HUES48 (cell line): ENCODE measurements at regions not wholly inside any gene's neighbourhood (a gene's known extent, or its start where the extent isn't known, plus 50 kb on each side); places are given as distances from the start of the nearest gene placed in this dataset.

Experiments used
- H3K27ac ChIP-seq: one replicate; pipeline ENCODE4 v1.7.0; 2013; ENCODE audit warnings: low read depth, low read length, inconsistent platforms
- H3K27me3 ChIP-seq: 2 replicates; pipeline ENCODE4 v1.6.1; 2013; ENCODE audit warnings: mild to moderate bottlenecking, low read length; ENCODE audit not compliant: control insufficient read depth, insufficient read depth
- H3K36me3 ChIP-seq: 2 replicates; pipeline ENCODE4 v1.6.1; 2013; ENCODE audit warnings: low read length; ENCODE audit not compliant: control insufficient read depth, insufficient read depth
- H3K4me1 ChIP-seq: 2 replicates; pipeline ENCODE4 v1.6.1; 2013; ENCODE audit warnings: mild to moderate bottlenecking, low read length; ENCODE audit not compliant: control insufficient read depth, insufficient read depth
- H3K4me3 ChIP-seq: 2 replicates; pipeline ENCODE4 v1.5.1; 2013; ENCODE audit warnings: mild to moderate bottlenecking, low read depth, low read length
- H3K9ac ChIP-seq: 2 replicates; pipeline ENCODE4 v1.6.1; 2013; ENCODE audit warnings: mild to moderate bottlenecking, low read depth, low read length, moderate library complexity
- H3K9me3 ChIP-seq: 2 replicates; pipeline ENCODE4 v1.6.1; 2013; ENCODE audit warnings: low read length; ENCODE audit not compliant: control insufficient read depth, insufficient read depth

GRCh38 chr12:68462803-68463202 lies 130.6 kb upstream of the MDM1 start:
- Histone ChIP-seq H3K27ac (no peak overlapping the region), H3K4me1 (no peaks in the 10 kb centered on the region), H3K9me3 (no peaks in the 10 kb centered on the region), H3K4me3 (no peak overlapping the region), H3K27me3 (no peaks in the 10 kb centered on the region), H3K36me3 (no peaks in the 10 kb centered on the region), H3K9ac (no peak overlapping the region)

GRCh38 chr12:68465227-68465626 lies 133.1 kb upstream of the MDM1 start:
- no peak overlapping the region for H3K4me3 ChIP-seq
- no peak overlapping the region for H3K27ac ChIP-seq
- H3K9ac ChIP-seq = no peak overlapping the region

GRCh38 chr12:68467514-68467913 lies 135.4 kb upstream of the MDM1 start:
- Histone ChIP-seq H3K4me3 (no peak overlapping the region), H3K27me3 (no peaks in the 10 kb centered on the region), H3K4me1 (no peaks in the 10 kb centered on the region), H3K27ac (no peak overlapping the region), H3K36me3 (no peaks in the 10 kb centered on the region), H3K9ac (no peak overlapping the region), H3K9me3 (no peaks in the 10 kb centered on the region)

More at GRCh38 chr12:68465227-68465626, 133.1 kb upstream of the MDM1 start:
- no peaks in the 10 kb centered on the region for H3K9me3 ChIP-seq
- H3K36me3 ChIP-seq = no peaks in the 10 kb centered on the region
- no peaks in the 10 kb centered on the region for H3K4me1 ChIP-seq
- no peaks in the 10 kb centered on the region for H3K27me3 ChIP-seq

- Histone ChIP-seq H3K4me1 (no peaks in the 10 kb centered on the region), H3K27me3 (no peaks in the 10 kb centered on the region), H3K9ac (no peak overlapping the region), H3K4me3 (no peak overlapping the region), H3K9me3 (no peaks in the 10 kb centered on the region), H3K36me3 (no peaks in the 10 kb centered on the region), H3K27ac (no peak overlapping the region)
These were observed 135.9 kb upstream of the MDM1 start for GRCh38 chr12:68468036-68468435.

GRCh38 chr12:68469113-68469512 lies 137.0 kb upstream of the MDM1 start:
- no peak overlapping the region for H3K9ac ChIP-seq
- no peaks in the 10 kb centered on the region for H3K4me1 ChIP-seq
- H3K36me3 ChIP-seq = no peaks in the 10 kb centered on the region
- no peak overlapping the region for H3K27ac ChIP-seq
- H3K9me3 ChIP-seq = no peaks in the 10 kb centered on the region
- no peak overlapping the region for H3K4me3 ChIP-seq
- H3K27me3 ChIP-seq = no peaks in the 10 kb centered on the region

- no peaks in the 10 kb centered on the region for H3K9me3 ChIP-seq
- H3K4me1 ChIP-seq = no peaks in the 10 kb centered on the region
- no peak overlapping the region for H3K27ac ChIP-seq
- no peaks in the 10 kb centered on the region for H3K36me3 ChIP-seq
- no peaks in the 10 kb centered on the region for H3K27me3 ChIP-seq
- no peak overlapping the region for H3K9ac ChIP-seq
- no peak overlapping the region for H3K4me3 ChIP-seq
These were observed 138.6 kb upstream of the MDM1 start for GRCh38 chr12:68470664-68471328.

- Histone ChIP-seq H3K27ac (no peak overlapping the region), H3K9ac (no peak overlapping the region), H3K27me3 (no peaks in the 10 kb centered on the region), H3K4me1 (no peaks in the 10 kb centered on the region), H3K4me3 (no peak overlapping the region), H3K36me3 (no peaks in the 10 kb centered on the region), H3K9me3 (no peaks in the 10 kb centered on the region)
These were observed 136.1 kb upstream of the RAP1B start for GRCh38 chr12:68474467-68475204.

GRCh38 chr12:68476794-68477193 lies 133.9 kb upstream of the RAP1B start:
- no peak overlapping the region for H3K9ac ChIP-seq
- H3K4me3 ChIP-seq = no peak overlapping the region
- peaks cover 3% of the 10 kb centered on the region; the same call in 1 of the 2 replicates for H3K4me1 ChIP-seq
- H3K36me3 ChIP-seq = no peaks in the 10 kb centered on the region
- no peaks in the 10 kb centered on the region for H3K27me3 ChIP-seq
- H3K9me3 ChIP-seq = no peaks in the 10 kb centered on the region
- H3K27ac ChIP-seq = no peak overlapping the region

- H3K27ac ChIP-seq = no peak overlapping the region
- H3K36me3 ChIP-seq = no peaks in the 10 kb centered on the region
- peaks cover 3% of the 10 kb centered on the region; the same call in 1 of the 2 replicates for H3K4me1 ChIP-seq
- no peak overlapping the region for H3K4me3 ChIP-seq
- no peaks in the 10 kb centered on the region for H3K27me3 ChIP-seq
- no peaks in the 10 kb centered on the region for H3K9me3 ChIP-seq
- H3K9ac ChIP-seq = no peak overlapping the region
These were observed 133.4 kb upstream of the RAP1B start for GRCh38 chr12:68477261-68477772.

GRCh38 chr12:68477906-68478305 lies 132.8 kb upstream of the RAP1B start:
- H3K9ac ChIP-seq = no peak overlapping the region
- H3K4me1 ChIP-seq = peaks cover 3% of the 10 kb centered on the region; the same call in 1 of the 2 replicates
- H3K9me3 ChIP-seq = no peaks in the 10 kb centered on the region
- H3K27ac ChIP-seq = no peak overlapping the region
- no peaks in the 10 kb centered on the region for H3K27me3 ChIP-seq
- no peak overlapping the region for H3K4me3 ChIP-seq
- no peaks in the 10 kb centered on the region for H3K36me3 ChIP-seq
